GM13977 (cell line): ENCODE measurements at regions not wholly inside any gene's neighbourhood (a gene's known extent, or its start where the extent isn't known, plus 50 kb on each side); places are given as distances from the start of the nearest gene placed in this dataset.

Source experiments
- DNase-seq: peaks from one replicate; pipeline ENCODE4 v3.0.0; 2012; ENCODE audit warnings: low spot score
- CTCF ChIP-seq: IDR thresholded peaks from 2 replicates; pipeline ENCODE4 v1.5.1; 2012; ENCODE audit warnings: mild to moderate bottlenecking, control low read depth; ENCODE audit not compliant: insufficient read depth; ENCODE audit errors: extremely low read depth, missing control alignments
- in situ Hi-C: fragments of 300-500 bp; cut with MboI; formaldehyde crosslinking; loops from one replicate; pipeline ENCODE4 v1.12.0; 2022; ENCODE audit warnings: low sequenced_read_pairs, low pct_unique_long_range_greater_than_20kb, mixed read lengths, inconsistent platforms; ENCODE audit not compliant: unreplicated experiment

- in situ Hi-C loops: no loop called here
- no peak for DNase-seq
- no peak for TF ChIP-seq CTCF
Observed at GRCh38 chr3:90035643-90036042, 928.2 kb downstream of the EPHA3 start.

- DNase-seq: no peak
- in situ Hi-C loops: no loop called here
- TF ChIP-seq CTCF: no peak
Observed at GRCh38 chr3:90036939-90037469, 929.6 kb downstream of the EPHA3 start.

- TF ChIP-seq CTCF: no peak
- no peak for DNase-seq
- in situ Hi-C loops: no loop called here
Observed at GRCh38 chr3:90039994-90040393, 932.6 kb downstream of the EPHA3 start.

- DNase-seq: no peak
- in situ Hi-C loops: no loop called here
- no peak for TF ChIP-seq CTCF
Observed at GRCh38 chr3:90040554-90040953, 933.1 kb downstream of the EPHA3 start.

GRCh38 chr3:90041995-90042394 lies 934.6 kb downstream of the EPHA3 start:
- TF ChIP-seq CTCF: no peak
- no peak for DNase-seq
- in situ Hi-C loops: no loop called here

GRCh38 chr3:90043287-90043686 lies 935.9 kb downstream of the EPHA3 start:
- no peak for TF ChIP-seq CTCF
- no peak for DNase-seq
- in situ Hi-C loops: no loop called here
